ENCODE measurements at regions not wholly inside any gene's neighbourhood (a gene's known extent, or its start where the extent isn't known, plus 50 kb on each side); places are given as distances from the start of the nearest gene placed in this dataset.

DNA sequence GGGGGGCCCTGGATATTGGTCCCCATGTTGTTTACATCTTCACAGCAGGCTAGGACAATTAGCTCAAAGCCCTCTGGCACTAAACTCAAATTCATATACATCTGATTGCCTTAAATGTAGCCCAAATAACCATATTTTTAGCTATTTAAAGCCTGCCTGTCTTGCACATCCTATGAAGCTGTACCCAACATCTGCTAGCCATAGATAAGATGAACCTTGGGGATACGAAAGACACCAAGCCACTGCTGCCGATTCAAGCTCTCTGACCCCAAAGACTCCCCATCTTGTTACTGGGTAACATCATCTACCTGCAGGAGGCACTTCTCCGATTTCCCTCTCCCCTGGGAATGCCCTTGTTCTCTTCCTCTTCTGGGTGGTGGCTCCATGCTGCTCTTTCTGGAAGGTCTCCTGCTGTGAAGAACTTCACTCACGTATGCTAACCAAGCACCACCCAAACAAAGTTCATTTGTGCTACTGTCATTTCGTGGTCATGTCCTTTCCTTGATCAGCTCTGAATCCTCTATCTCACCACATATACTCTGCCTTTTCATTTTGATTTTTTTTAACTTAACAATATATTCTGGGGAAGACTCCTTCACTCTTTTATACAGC, 107.7 kb upstream of the ATXN3L start:
- H3K4me3 ChIP-seq (ENCODE audit: low read depth, low read length) = no peak overlapping the region
- no peak for TF ChIP-seq CTCF (IDR thresholded peaks at IDR 0.05; ENCODE audit: low read depth, low read length)
- DNase-seq = no peak
- H3K4me1 ChIP-seq = no peaks in the 10 kb centered on the region
- no peaks in the 10 kb centered on the region for H3K9me3 ChIP-seq
- H3K27me3 ChIP-seq = no peaks in the 10 kb centered on the region
- H3K36me3 ChIP-seq = no peaks in the 10 kb centered on the region

GRCh38 chrX:13420545-13421183, 100.8 kb upstream of the ATXN3L start:
- H3K27me3 ChIP-seq = no peaks in the 10 kb centered on the region
- no peaks in the 10 kb centered on the region for H3K4me1 ChIP-seq
- TF ChIP-seq CTCF (IDR thresholded peaks at IDR 0.05; ENCODE audit: low read depth, low read length) = no peak
- H3K9me3 ChIP-seq = no peaks in the 10 kb centered on the region
- DNase-seq = no peak
- no peak overlapping the region for H3K4me3 ChIP-seq (ENCODE audit: low read depth, low read length)
- H3K36me3 ChIP-seq = no peaks in the 10 kb centered on the region

DNA sequence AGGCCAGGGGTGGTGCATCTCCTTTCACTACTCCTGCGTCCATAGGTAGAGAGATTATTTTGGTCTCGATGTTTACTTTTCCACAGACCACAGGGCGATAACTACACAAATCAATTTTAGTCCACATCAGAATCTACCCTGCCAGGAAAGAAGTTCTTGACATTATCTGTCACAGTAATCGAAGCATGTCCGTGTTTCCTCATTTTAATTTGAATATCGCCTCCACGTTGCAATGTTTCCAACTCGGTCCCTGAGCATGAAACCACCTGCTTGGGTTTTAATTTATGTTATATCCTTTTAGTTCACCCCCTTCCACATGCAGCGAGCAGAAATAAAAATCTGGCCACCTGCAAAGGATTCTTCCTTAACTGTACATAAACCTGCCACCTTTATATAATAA, 100.1 kb upstream of the ATXN3L start:
- no peak for DNase-seq
- peaks cover 2% of the 10 kb centered on the region; the same call in 1 of the 2 replicates for H3K4me1 ChIP-seq
- no peaks in the 10 kb centered on the region for H3K36me3 ChIP-seq
- H3K9me3 ChIP-seq = no peaks in the 10 kb centered on the region
- H3K4me3 ChIP-seq (ENCODE audit: low read depth, low read length) = no peak overlapping the region
- no peaks in the 10 kb centered on the region for H3K27me3 ChIP-seq
- no peak for TF ChIP-seq CTCF (IDR thresholded peaks at IDR 0.05; ENCODE audit: low read depth, low read length)

DNA sequence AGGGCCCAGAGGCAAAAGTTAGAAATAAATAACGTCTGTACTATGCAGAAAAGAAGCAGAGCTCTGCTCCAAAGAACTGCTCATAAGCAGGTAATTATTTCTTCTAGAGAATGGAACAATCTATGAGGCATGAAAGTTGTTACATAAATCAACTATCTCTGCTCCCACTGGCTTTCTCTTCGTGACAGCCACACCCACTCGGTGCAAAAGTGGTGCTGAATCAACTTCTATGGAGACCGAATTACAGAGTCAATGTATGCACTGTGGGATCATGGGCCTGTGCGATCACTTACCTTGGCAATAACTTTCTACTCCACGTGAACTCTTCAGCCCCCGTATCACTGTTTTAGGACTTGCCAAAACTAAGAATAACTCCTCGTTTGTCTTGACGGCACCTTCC, 99.4 kb upstream of the ATXN3L start:
- DNase-seq = no peak

DNA sequence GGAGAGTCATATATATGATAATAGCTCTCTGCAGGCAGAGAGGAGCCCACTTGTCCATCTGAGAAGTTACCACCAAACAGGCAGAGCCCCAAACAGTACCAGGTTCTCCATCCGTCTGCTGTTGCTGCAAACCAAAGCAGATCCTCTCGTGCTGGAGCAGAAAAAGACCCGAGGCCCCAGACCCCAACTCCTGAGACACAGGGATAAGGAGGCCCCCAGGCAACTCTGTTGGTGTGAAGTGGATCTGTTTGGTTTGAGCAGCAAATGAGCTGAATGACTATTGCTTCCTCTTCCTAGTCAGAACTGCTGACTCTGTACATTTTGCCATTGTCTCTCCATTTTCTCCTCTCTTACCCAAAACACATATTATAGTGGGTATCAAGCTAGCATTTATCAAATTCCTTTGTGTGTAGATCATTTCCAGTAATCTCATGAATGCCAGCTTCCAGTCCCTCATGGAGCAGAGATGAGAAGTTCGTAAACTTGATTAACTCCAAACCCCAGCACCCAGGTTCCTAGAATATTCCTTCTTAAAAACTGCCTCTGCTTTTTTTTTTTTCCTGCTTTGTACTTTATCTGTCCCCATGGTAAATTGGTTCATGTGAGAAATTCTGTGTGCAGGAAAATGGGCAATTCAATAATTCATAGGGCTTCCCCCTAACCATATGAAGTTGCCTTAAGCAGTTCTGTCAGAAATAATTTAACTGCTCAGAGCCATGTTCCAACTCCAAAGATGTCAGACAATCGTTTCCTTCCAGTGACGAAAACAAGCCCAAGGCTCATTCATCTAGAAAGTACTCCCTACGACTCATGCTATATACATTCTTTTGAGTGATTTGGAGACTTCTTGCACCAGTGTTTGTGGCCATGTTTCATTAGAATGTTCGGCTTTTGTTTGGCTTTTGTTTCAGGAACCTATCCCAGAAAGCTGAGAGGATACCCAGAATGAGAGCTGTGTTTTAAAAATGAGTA, 98.6 kb upstream of the ATXN3L start:
- peaks cover 7% of the 10 kb centered on the region; the same call in 1 of the 2 replicates for H3K4me1 ChIP-seq
- no peaks in the 10 kb centered on the region for H3K9me3 ChIP-seq
- DNase-seq = no peak
- no peaks in the 10 kb centered on the region for H3K36me3 ChIP-seq
- H3K27me3 ChIP-seq = no peaks in the 10 kb centered on the region
- TF ChIP-seq CTCF (IDR thresholded peaks at IDR 0.05; ENCODE audit: low read depth, low read length) = no peak
- no peak overlapping the region for H3K4me3 ChIP-seq (ENCODE audit: low read depth, low read length)

More for the DNA sequence above, 99.4 kb upstream of the ATXN3L start:
- TF ChIP-seq CTCF (IDR thresholded peaks at IDR 0.05; ENCODE audit: low read depth, low read length) = no peak
- Histone ChIP-seq H3K4me3 (ENCODE audit: low read depth, low read length) (no peak overlapping the region), H3K27me3 (no peaks in the 10 kb centered on the region), H3K36me3 (no peaks in the 10 kb centered on the region), H3K4me1 (peaks cover 5% of the 10 kb centered on the region; the same call in 1 of the 2 replicates), H3K9me3 (no peaks in the 10 kb centered on the region)
